GM12872 (cell line): ENCODE measurements at regions not wholly inside any gene's neighbourhood (a gene's known extent, or its start where the extent isn't known, plus 50 kb on each side); places are given as distances from the start of the nearest gene placed in this dataset.

Experiments
- TF ChIP-seq, protein P1 (sequence below): IDR thresholded peaks from 3 replicates; pipeline ENCODE4 v1.5.1; 2011; ENCODE audit warnings: low read depth, mild to moderate bottlenecking, low read length, moderate library complexity; ENCODE audit not compliant: insufficient read depth

DNA sequence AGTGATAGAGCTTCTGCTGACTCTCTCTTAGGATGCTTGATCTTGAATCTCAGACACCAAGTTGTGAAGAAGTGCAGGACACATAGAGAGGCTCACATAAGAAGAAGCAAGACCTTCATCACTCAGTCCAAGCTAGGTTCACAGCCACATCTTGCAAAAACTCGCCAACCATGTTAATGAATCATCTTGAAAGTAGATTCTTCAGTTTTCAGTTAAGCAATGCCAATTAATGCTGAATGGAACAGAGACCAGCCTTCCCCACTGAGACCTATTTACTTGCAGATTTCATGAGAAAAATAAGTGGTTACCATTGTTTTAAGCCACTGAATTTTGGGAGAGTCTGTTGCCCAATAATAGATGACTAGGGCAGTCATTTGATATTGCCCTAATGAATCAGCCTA, 217.7 kb upstream of the EDIL3 start:
- TF ChIP-seq, protein P1, sequence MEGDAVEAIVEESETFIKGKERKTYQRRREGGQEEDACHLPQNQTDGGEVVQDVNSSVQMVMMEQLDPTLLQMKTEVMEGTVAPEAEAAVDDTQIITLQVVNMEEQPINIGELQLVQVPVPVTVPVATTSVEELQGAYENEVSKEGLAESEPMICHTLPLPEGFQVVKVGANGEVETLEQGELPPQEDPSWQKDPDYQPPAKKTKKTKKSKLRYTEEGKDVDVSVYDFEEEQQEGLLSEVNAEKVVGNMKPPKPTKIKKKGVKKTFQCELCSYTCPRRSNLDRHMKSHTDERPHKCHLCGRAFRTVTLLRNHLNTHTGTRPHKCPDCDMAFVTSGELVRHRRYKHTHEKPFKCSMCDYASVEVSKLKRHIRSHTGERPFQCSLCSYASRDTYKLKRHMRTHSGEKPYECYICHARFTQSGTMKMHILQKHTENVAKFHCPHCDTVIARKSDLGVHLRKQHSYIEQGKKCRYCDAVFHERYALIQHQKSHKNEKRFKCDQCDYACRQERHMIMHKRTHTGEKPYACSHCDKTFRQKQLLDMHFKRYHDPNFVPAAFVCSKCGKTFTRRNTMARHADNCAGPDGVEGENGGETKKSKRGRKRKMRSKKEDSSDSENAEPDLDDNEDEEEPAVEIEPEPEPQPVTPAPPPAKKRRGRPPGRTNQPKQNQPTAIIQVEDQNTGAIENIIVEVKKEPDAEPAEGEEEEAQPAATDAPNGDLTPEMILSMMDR = no peak

DNA sequence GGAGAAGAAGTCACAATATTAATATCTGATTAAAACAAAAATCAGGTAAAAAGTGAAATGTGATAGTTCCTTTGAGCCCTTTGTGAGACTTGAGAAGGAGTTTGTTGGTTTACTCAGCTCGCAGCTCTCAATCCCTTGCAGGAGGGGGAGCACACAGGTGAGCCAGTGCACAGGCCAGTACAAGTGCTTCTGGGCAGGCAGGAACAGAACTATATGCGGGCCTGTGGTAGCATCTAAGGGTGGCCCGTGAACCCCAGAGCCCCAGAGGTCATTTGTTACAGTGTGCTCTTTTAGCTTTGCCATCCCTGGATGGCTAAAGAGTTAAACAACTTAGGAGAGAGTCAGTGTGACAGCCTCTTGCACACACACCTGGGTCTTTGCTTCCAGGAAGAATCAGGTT, 215.3 kb upstream of the EDIL3 start:
- TF ChIP-seq, protein P1 = no peak

DNA sequence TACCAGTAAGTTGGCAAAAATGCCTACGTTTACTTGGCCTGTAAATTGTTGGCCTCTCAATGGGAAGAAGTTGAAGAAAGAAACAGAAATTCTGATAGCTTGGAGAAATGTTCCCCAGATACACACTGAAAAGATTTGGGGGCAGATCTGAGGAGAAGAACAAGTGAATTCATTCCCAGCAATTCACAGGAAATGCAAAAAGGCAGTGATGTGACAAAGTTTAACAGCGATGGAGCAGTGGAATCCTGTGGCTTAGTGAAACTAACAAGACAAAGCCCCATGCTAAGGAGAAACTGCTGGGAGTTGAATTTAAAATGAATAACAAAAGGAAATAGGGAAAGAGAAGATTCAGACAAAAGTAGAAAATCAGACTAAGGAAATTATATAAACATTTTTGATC, 213.2 kb upstream of the EDIL3 start:
- TF ChIP-seq, protein P1 = no peak

DNA sequence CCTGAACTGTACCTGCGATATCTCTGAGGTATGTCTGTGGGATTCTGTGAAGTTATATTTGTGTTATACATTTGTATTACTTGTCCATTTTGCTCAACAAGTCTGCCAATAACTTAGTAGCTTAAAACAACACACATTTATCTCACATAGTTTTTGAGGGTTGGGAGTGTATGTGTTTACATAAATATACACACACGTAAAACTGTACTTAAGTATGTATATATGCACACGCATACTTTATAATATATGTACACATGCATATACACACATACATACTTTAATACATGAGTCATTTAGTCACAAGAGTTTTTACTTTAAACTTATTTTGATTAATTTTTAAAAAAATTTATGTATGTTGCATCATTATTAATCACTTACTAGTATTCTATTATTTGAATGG, 205.9 kb upstream of the EDIL3 start:
- TF ChIP-seq, protein P1 = no peak

DNA sequence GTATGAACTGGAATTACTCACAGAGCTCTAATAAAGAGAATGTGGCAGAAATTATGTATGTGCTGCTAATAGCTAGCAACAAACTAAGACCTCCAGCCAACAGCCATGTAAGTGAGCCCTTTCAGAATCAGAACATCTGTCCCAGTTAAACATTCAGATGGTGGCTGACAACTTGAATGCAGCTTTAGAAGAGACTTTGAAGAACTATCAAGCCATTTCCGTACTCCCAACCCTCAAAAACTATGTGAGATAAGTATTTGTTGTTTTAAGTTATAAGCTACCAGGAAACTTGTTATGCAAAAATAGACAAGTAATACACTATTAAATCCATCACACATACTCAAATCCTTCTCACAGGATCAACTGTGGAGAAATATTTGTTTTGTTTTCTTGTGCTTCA, 205.2 kb upstream of the EDIL3 start:
- TF ChIP-seq, protein P1 = no peak

DNA sequence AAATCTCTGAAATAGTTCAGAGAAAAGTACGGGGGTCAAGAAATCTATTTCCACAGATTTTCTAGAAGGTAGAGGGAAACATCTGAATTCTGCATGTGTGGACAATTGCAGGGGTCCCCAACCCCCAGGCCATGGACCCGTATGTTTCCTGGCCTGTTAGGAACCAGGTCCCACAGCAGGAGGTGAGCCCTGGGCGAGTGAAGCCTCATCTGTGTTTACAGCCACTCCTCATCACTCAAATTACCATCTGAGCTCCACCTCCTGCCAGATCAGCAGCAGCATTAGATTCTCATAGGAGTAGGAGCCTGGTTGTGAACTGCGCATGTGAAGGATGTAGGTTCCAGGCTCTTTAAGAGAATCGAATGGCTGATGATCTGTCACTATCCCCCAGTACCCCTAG, 200.5 kb upstream of the EDIL3 start:
- TF ChIP-seq, protein P1 = no peak

DNA sequence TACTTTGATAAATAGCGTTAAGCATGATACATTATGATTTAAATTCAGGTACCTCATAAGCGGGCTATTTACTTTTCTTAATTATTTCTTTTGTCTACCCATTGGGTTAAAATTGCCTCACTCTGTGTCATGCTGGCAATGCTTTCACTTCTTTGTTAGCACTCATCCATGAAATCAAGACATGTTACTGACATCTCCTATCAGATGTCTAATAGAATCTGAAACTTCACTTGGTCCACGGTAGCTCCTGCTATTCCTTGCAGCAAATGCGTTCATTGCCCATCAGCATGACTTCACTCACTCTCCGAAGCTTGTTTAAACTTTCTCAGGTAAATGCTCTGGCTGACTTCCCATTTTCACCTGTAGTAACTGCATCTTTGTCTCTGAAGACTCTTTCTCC, 193.5 kb upstream of the EDIL3 start:
- TF ChIP-seq, protein P1 = no peak
